H1 (cell line): ENCODE measurements at regions not wholly inside any gene's neighbourhood (a gene's known extent, or its start where the extent isn't known, plus 50 kb on each side); places are given as distances from the start of the nearest gene placed in this dataset.

Experiments
- ATF3 ChIP-seq: IDR thresholded peaks from 2 replicates; pipeline ENCODE4 v1.6.1; 2011; ENCODE audit warnings: low read depth, mild to moderate bottlenecking, low read length; ENCODE audit not compliant: insufficient read depth
- BACH1 ChIP-seq: IDR thresholded peaks from 2 replicates; pipeline ENCODE4 v1.6.1; 2012; ENCODE audit warnings: low read length, improper control_type of control experiment
- CBX5 ChIP-seq: fragments of 300-800, 300-1000 bp; sonication (generic); IDR thresholded peaks from 2 replicates; pipeline ENCODE4 v1.7.1; 2016; ENCODE audit warnings: antibody characterized with exemption, low read length, low read depth
- CHD1 ChIP-seq: IDR thresholded peaks from 2 replicates; pipeline ENCODE4 v1.6.1; 2012; ENCODE audit warnings: low read depth, low read length, improper control_type of control experiment
- CHD7 ChIP-seq: fragments of 300-600 bp; sonication (generic); IDR thresholded peaks from 2 replicates; pipeline ENCODE4 v1.7.1; 2012; ENCODE audit warnings: low read length, moderate library complexity, mild to moderate bottlenecking, inconsistent platforms; ENCODE audit not compliant: insufficient replicate concordance
- E2F6 ChIP-seq: IDR thresholded peaks from 2 replicates; pipeline ENCODE4 v1.6.1; 2012; ENCODE audit warnings: inconsistent platforms
- EZH2 ChIP-seq: fragments of 200-600 bp; sonication (generic); IDR thresholded peaks from 2 replicates; pipeline ENCODE4 v1.7.1; 2012; ENCODE audit warnings: low read depth, mild to moderate bottlenecking, moderate library complexity, low read length, inconsistent platforms; ENCODE audit not compliant: severe bottlenecking
- KDM5A ChIP-seq: fragments of 200-600 bp; IDR thresholded peaks from 2 replicates; pipeline ENCODE4 v1.7.1; 2012; ENCODE audit warnings: mild to moderate bottlenecking, low read length, inconsistent platforms, mixed read lengths
- MAX ChIP-seq: IDR thresholded peaks from 2 replicates; pipeline ENCODE4 v1.6.1; 2012; ENCODE audit warnings: inconsistent platforms
- SIX5 ChIP-seq: IDR thresholded peaks from 2 replicates; pipeline ENCODE4 v1.6.1; 2011; ENCODE audit warnings: mild to moderate bottlenecking, low read depth, low read length
- TEAD4 ChIP-seq: IDR thresholded peaks from 2 replicates; pipeline ENCODE4 v1.6.1; 2012; ENCODE audit warnings: low read depth, low read length, inconsistent platforms, mixed read lengths

GRCh38 chr2:8230466-8230865, 451.4 kb upstream of the ID2 start (continued):
- TF ChIP-seq CHD7 (no peak), EZH2 (no peak), E2F6 (no peak), CHD1 (no peak), KDM5A (no peak), MAX (no peak), SIX5 (no peak), ATF3 (no peak), TEAD4 (no peak), CBX5 (no peak), BACH1 (no peak)
